Tibial nerve (tissue), 4 donors: ENCODE measurements at regions not wholly inside any gene's neighbourhood (a gene's known extent, or its start where the extent isn't known, plus 50 kb on each side); places are given as distances from the start of the nearest gene placed in this dataset.

Experiments
- DNase-seq, 2 donors: peaks; one replicate each; pipeline ENCODE4 v3.0.0-alpha.2; 2019; ENCODE audit warnings: low spot score in 2 of 2
- H3K27ac ChIP-seq, 4 donors: fragments of 200-600 bp; sonication (generic) in 3 of 4; one replicate each; pipeline ENCODE4 v1.5.1; 2017 to 2019; ENCODE audit warnings: mild to moderate bottlenecking in 1 of 4
- H3K27me3 ChIP-seq, 2 donors: fragments of 200-600 bp; sonication (generic) in 1 of 2; one replicate each; pipeline versions ENCODE4 v1.5.1 to v1.6.0; 2017 to 2019
- H3K36me3 ChIP-seq, 3 donors: fragments of 200-600 bp; sonication (generic); one replicate each; pipeline ENCODE4 v1.5.1; 2018 to 2019
- H3K4me1 ChIP-seq, 4 donors: fragments of 200-600 bp; sonication (generic) in 3 of 4; one replicate each; pipeline ENCODE4 v1.5.1; 2017 to 2019
- H3K4me3 ChIP-seq, 4 donors: fragments of 200-600 bp; sonication (generic) in 3 of 4; one replicate each; pipeline ENCODE4 v1.5.1; 2017 to 2019; ENCODE audit warnings: mild to moderate bottlenecking in 1 of 4, moderate library complexity in 1 of 4
- H3K9me3 ChIP-seq, 4 donors: fragments of 200-600 bp; sonication (generic) in 3 of 4; one replicate each; pipeline ENCODE4 v1.5.1; 2017 to 2019
- CTCF ChIP-seq, 5 experiments: fragments of 200-600 bp in 3 of 5; fragments of 450-650 bp in 2 of 5; sonication (generic) in 3 of 5; IDR thresholded peaks; one replicate each; pipeline ENCODE4 v1.5.1; 2016 to 2019; ENCODE audit warnings: antibody characterized with exemption in 5 of 5, mild to moderate bottlenecking in 3 of 5, moderate library complexity in 2 of 5
- EP300 ChIP-seq, 2 donors: sonication (generic); formaldehyde crosslinking; IDR thresholded peaks; one replicate each; pipeline ENCODE4 v1.6.1; 2017; ENCODE audit warnings: antibody characterized with exemption in 2 of 2, mild to moderate bottlenecking in 1 of 2
- POLR2A ChIP-seq, 2 donors: fragments of 450-650 bp; IDR thresholded peaks; one replicate each; pipeline ENCODE4 v1.6.1; 2017; ENCODE audit warnings: antibody characterized with exemption in 2 of 2, mild to moderate bottlenecking in 2 of 2, moderate library complexity in 2 of 2
- WGBS, 2 donors: methylation state at CpG; one replicate each; pipeline ENCODE4 v1.1.5; 2018; 5-methylcytosine and 5-hydroxymethylcytosine counted together

GRCh38 chr2:6024784-6025183 is 332.6 kb downstream of the SOX11 start:
- Histone ChIP-seq H3K9me3 (no peaks in the 10 kb centered on the region), H3K4me1 (no peaks in the 10 kb centered on the region), H3K27ac (no peak overlapping the region), H3K27me3 (no peaks in the 10 kb centered on the region), H3K36me3 (no peaks in the 10 kb centered on the region), H3K4me3 (no peak overlapping the region)
- TF ChIP-seq EP300 (IDR thresholded peaks at IDR 0.05) (no peak), CTCF (IDR thresholded peaks at IDR 0.05) (no peak), POLR2A (IDR thresholded peaks at IDR 0.05) (no peak)
- WGBS, 2 donors, result 63 to 88% methylated on average over 1 of the region's 1 CpG
- DNase-seq, result no peak

GRCh38 chr2:6025391-6025790 is 333.2 kb downstream of the SOX11 start:
- no peak for DNase-seq
- TF ChIP-seq EP300 (IDR thresholded peaks at IDR 0.05) (no peak), CTCF (IDR thresholded peaks at IDR 0.05) (no peak), POLR2A (IDR thresholded peaks at IDR 0.05) (no peak)
- H3K9me3 ChIP-seq, result no peaks in the 10 kb centered on the region
- H3K4me1 ChIP-seq, result no peaks in the 10 kb centered on the region
- no peaks in the 10 kb centered on the region for H3K36me3 ChIP-seq
- H3K4me3 ChIP-seq, result no peak overlapping the region
- WGBS, 2 donors, result 65 to 85% methylated on average over 6 of the region's 6 CpGs
- H3K27me3 ChIP-seq, result no peaks in the 10 kb centered on the region
- H3K27ac ChIP-seq, result no peak overlapping the region

GRCh38 chr2:6027066-6027465 is 334.9 kb downstream of the SOX11 start:
- Histone ChIP-seq H3K4me1 (no peaks in the 10 kb centered on the region), H3K27ac (no peak overlapping the region), H3K36me3 (no peaks in the 10 kb centered on the region), H3K27me3 (no peaks in the 10 kb centered on the region), H3K9me3 (no peaks in the 10 kb centered on the region), H3K4me3 (no peak overlapping the region)
- TF ChIP-seq EP300 (IDR thresholded peaks at IDR 0.05) (no peak), CTCF (IDR thresholded peaks at IDR 0.05) (no peak), POLR2A (IDR thresholded peaks at IDR 0.05) (no peak)
- no peak for DNase-seq

GRCh38 chr2:6031200-6031867 is 339.1 kb downstream of the SOX11 start:
- Histone ChIP-seq H3K9me3 (no peaks in the 10 kb centered on the region), H3K27me3 (no peaks in the 10 kb centered on the region), H3K4me3 (no peak overlapping the region), H3K36me3 (no peaks in the 10 kb centered on the region), H3K4me1 (no peaks in the 10 kb centered on the region), H3K27ac (no peak overlapping the region)
- 67 to 69% methylated on average over 5 of the region's 5 CpGs for WGBS, 2 donors
- TF ChIP-seq CTCF (IDR thresholded peaks at IDR 0.05) (no peak), POLR2A (IDR thresholded peaks at IDR 0.05) (no peak), EP300 (IDR thresholded peaks at IDR 0.05) (no peak)
- DNase-seq, result no peak

- Histone ChIP-seq H3K4me1 (no peaks in the 10 kb centered on the region), H3K27ac (no peak overlapping the region), H3K27me3 (no peaks in the 10 kb centered on the region), H3K4me3 (no peak overlapping the region), H3K9me3 (no peaks in the 10 kb centered on the region), H3K36me3 (no peaks in the 10 kb centered on the region)
- 85 to 90% methylated on average over 4 of the region's 4 CpGs for WGBS, 2 donors
- DNase-seq, result no peak
- TF ChIP-seq POLR2A (IDR thresholded peaks at IDR 0.05), result no peak
- TF ChIP-seq CTCF (IDR thresholded peaks at IDR 0.05), result no peak
- no peak for TF ChIP-seq EP300 (IDR thresholded peaks at IDR 0.05)
Measured at GRCh38 chr2:6036211-6036610, 344.0 kb downstream of the SOX11 start.
